GM12873 (cell line): ENCODE measurements at regions not wholly inside any gene's neighbourhood (a gene's known extent, or its start where the extent isn't known, plus 50 kb on each side); places are given as distances from the start of the nearest gene placed in this dataset.

Source experiments
- TF ChIP-seq, protein P1 (sequence below): IDR thresholded peaks from 2 replicates; pipeline ENCODE4 v1.5.1; 2012; ENCODE audit warnings: low read depth, mild to moderate bottlenecking, moderate library complexity, low read length, control low read depth; ENCODE audit not compliant: insufficient read depth; ENCODE audit errors: missing control alignments

DNA sequence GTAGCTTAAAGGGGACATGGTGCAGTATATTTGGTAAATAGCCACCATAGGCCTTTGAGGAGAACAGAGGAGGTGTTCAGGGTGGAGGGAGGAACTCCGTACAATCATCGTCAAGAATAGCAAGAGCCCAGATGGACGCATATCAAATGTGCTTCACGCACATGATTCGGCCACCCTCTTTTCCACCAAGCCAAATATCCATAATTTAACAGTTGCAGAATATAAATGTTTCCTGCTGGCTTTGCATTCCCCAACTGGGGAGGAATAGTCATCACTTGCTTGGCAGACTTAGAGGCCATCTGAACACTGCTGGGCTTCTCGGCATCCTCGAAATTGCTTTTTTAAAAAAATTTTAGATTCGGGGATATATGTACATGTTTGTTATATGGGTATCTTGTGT lies 111.9 kb upstream of the ERCC4 start:
- TF ChIP-seq, protein P1, sequence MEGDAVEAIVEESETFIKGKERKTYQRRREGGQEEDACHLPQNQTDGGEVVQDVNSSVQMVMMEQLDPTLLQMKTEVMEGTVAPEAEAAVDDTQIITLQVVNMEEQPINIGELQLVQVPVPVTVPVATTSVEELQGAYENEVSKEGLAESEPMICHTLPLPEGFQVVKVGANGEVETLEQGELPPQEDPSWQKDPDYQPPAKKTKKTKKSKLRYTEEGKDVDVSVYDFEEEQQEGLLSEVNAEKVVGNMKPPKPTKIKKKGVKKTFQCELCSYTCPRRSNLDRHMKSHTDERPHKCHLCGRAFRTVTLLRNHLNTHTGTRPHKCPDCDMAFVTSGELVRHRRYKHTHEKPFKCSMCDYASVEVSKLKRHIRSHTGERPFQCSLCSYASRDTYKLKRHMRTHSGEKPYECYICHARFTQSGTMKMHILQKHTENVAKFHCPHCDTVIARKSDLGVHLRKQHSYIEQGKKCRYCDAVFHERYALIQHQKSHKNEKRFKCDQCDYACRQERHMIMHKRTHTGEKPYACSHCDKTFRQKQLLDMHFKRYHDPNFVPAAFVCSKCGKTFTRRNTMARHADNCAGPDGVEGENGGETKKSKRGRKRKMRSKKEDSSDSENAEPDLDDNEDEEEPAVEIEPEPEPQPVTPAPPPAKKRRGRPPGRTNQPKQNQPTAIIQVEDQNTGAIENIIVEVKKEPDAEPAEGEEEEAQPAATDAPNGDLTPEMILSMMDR: no peak

DNA sequence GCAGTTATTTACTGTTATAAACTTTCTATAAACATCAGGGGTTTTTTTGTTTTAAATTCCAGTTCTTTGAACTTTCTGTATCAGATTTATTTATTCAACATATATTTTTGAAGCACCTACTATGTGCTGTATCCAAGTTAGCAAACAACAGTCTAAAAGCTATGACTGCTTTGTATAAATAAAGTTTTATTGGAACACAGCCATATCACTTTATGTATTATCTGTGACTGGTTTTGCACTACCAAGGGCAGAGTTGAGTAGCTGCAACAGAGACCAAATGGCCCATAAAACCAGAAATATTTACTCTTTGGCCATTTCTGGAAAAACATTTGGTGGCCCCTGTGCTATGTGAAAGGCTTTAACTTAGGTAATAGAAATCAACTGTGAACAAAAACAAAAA lies 110.2 kb upstream of the ERCC4 start:
- TF ChIP-seq, protein P1: no peak

DNA sequence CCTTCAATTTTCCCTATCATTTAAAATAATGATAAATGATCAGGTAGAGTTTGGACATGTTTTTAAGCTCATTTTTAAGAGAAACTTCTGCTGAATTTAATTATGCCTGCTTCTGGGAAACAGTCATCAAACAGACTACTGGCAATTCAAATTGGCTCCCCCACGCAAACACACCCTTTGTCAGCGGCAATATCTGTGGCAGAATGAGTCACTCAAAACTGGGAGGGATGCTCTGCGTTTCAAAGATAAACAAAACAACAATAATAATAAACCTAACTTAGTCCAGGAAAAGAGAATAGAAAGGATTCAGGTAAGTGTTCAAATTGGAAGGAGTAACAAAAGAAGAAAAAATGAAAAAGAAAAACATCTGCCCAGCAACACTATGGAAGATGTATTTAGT lies 108.1 kb upstream of the ERCC4 start:
- TF ChIP-seq, protein P1: no peak

DNA sequence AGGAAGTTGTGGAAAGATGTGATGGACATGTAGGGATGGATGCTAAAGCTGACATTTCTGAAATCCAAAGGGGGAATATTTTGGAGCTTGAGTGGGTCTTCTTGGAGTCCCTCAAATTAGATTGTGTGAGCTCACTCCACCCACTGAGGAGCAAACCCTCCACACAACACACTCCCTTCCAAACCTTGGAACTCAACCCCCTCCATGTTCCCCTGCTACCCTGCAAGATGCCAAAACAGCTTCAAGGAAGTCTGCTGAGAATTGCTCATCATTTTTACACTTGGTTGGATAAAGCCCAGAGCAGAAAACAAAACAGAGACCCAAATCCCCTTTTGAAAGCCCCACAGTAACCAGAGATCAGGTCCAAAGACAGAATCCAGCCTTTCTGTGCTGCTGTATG lies 103.3 kb upstream of the ERCC4 start:
- TF ChIP-seq, protein P1: no peak

DNA sequence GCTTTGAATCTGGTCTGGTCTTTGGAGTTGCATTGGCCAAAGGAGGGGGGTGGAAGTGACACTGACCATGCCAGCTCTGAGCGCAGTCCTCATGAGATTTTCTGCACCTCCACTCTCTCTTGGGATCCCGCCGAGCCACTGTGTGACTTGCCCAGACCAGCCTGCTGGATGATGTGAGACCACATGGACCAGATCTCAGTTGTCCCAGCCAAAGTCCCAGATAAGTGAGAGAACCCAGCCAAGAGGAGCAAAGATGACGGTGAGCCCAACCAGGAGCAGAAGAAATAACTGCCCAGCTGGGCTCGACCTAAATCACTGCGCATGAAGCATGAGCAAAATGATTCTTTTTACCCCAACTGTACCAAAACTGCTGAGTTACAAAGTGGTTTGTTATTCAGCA lies 96.5 kb upstream of the ERCC4 start:
- TF ChIP-seq, protein P1: no peak

DNA sequence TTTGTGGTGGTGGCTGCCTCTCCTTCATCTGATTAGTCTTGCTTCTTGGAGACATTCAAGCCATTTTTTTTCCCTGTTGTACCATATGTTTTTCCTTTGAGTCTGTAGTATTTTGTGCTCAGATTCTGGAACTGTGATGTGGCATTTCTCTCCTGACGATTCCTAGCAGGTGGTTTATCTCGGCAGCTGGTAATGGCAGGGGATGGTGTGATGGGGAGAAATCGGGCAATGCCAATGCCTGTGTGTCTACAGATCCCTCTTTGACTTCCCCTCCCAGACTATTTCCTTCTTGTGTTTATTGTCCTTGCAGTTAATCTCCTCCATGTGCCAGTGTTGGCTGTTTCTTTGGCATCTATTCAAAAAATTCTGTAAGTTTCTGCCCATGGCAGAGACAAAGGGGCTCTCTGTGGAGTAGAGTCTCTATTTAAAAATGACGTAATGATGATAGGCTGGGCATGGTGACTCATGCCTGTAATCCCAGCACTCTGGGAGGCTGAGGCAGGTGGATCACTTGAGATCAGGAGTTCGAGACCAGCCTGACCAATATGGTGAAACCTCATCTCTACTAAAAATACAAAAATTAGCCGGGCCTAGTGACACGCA lies 90.2 kb upstream of the ERCC4 start:
- TF ChIP-seq, protein P1: no peak

DNA sequence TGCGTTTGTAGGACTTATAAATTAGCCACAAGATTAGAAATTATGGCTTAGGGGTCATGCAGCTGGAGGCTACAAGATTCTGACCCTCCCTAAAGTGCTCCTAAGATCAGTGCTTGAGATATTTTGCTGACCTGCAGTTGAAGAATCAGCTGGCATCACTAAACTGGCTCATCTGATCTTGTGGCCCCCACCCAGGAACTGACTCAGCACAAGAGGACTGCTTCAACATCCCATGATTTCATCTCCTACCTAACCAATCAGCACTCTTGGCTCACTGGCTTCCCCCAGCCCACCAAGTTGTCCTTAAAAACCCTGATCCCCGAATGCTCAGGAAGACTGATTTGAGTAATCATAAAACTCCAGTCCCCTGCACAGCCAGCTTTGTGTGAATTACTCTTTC lies 86.4 kb upstream of the ERCC4 start:
- TF ChIP-seq, protein P1: no peak
